Activated CD4-positive, alpha-beta T cell treated with anti-CD3 and anti-CD28 coated beads for 48 hours (primary cell): ENCODE measurements at regions not wholly inside any gene's neighbourhood (a gene's known extent, or its start where the extent isn't known, plus 50 kb on each side); places are given as distances from the start of the nearest gene placed in this dataset.
"Not testable (repeated sequence)": the region's sequence is repeated elsewhere in the genome, so short reads cannot be mapped to it uniquely, and the experiment has no call there.

Experiments used
- DNase-seq: peaks from one replicate; pipeline ENCODE4 v3.0.0-alpha.2; 2020

DNA sequence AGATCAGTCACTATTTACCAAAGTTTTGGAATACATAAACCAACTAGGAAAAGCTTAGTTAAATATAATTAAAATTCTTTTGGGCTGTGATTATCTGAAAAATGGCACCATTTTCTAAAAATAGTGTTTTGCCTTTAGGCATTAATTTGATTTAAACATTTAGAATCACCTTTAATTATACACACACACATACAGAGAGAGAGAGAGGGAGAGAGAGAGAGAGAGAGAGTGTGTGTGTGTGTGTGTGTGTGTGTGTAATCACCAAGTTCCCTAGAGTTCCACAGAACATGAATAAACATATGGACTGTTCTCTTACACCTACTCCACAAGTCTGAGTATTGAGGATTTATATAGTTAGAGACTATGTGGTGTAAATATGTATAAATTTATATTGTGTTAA, 141.2 kb upstream of the ATXN1 start:
- DNase-seq: no peak

- DNase-seq: no peak
These were observed 140.5 kb upstream of the ATXN1 start for GRCh38 chr6:16901782-16902181.

DNA sequence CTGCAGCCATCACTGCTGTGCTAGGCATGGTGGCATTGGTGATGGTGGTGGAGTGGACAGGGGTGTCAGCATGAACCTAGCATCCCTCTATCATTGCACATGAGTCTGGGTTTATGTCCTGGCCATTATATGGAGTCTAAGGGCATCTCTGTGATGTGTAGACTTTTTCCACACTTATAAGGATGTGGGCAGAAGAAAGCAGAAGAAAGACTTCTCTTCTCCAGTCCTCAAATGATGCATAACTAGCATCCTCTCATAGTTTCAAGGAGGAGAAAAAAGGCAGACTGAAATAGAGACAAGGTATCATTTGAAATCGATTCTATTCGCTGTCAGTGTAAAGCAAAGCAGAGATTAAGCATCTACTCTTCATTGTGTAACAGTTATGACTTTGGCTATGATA, 140.0 kb upstream of the ATXN1 start:
- no peak for DNase-seq

- no peak for DNase-seq
These were observed 137.6 kb upstream of the ATXN1 start for GRCh38 chr6:16898640-16899396.

DNA sequence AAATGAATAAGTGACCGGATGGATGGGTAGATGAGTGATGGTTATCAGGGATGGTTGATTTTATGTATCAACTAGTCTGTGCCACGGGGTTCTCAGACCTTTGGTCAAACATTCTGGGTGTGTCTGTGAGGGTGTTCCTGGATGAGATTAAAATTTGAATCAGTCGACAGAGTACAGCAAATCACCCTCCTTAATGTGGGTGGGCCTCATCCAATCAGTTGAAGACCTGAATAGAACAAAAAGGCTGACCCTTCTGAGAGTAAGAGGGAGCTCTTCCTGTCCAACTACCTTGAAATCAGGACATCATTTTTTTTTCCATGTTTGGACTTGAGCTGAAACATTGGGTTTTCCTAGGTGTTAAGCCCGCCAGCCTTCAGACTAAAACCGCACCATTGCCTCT, 136.4 kb upstream of the ATXN1 start:
- DNase-seq: no peak

- no peak for DNase-seq
These were observed 133.0 kb upstream of the ATXN1 start for GRCh38 chr6:16894301-16894700.

- not testable (repeated sequence) for DNase-seq
These were observed 129.8 kb upstream of the ATXN1 start for GRCh38 chr6:16891110-16891509.

DNA sequence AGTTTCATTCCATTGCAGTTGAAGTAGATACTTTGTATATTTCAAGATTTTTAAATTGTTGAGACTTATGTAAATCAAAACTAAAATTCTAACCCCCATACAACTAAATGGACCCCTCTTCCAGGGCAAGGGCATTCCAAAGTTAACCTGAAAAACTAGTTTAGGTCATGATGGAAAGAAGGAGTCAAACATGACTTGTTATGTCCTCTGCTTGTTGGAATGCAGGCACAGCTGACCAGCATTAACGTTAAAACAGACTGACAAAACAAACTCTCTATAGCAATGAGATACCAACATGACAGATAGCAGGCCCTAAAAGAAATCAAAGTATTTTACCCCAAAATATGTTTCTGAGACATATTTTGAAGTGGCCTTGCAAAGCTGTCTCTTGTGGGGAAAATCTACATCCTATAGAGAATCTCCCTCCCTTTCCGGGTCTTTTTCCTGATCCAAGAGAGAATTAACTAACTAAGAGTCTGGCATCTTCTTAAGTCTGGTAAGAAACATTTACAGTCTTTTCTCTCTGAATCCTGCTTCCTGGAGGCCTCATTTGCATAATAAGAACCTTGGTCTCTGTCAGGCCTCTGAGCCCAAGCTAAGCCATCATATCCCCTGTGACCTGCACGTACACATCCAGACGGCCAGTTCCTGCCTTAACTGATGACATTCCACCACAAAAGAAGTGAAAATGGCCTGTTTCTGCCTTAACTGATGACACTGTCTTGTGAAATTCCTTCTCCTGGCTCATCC, 124.3 kb upstream of the ATXN1 start:
- DNase-seq: no peak

- no peak for DNase-seq
These were observed 123.3 kb upstream of the ATXN1 start for GRCh38 chr6:16884526-16884925.

DNA sequence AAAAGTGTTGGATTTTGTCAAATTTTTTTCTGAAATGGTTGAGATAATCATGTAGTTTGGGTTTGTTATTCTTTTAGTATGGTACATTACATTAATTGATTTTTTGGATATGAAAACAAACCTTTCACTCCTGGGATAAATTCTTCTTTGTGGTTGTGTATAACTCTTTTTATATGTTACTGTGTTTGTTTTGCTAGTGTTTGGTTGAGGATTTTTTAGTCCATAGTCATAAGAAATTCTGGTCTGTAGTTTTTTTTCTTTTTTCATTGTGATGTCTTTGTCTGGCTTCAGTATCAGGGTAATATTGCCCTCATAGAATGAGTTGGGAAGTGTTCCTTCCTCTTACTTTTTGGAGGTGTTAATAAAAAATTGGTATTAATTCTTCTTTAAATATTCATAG, 122.2 kb upstream of the ATXN1 start:
- DNase-seq: no peak

GRCh38 chr6:16882230-16882629, 121.0 kb upstream of the ATXN1 start:
- DNase-seq: no peak

- not testable (repeated sequence) for DNase-seq
These were observed 115.6 kb upstream of the ATXN1 start for GRCh38 chr6:16876852-16877251.

GRCh38 chr6:16876201-16876600, 114.9 kb upstream of the ATXN1 start:
- no peak for DNase-seq

DNA sequence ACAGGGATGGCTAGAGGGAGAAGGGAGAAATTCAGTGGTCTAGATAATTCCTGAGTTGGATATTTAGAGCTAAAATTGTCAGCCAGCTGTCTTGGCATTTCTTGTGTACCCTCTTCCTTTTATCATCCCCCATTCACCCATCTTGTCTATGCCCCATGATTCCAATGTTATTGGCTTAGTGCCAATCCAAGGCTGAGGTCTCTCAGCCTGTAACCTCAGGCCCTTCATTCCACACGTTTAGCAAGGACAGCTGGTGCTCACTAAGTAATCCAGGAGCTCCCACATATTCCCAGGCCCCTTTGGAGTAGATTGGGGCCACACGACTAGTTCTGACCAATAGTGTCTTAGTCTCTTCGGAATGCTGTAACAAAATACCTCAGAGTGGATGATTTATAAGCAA, 112.4 kb upstream of the ATXN1 start:
- DNase-seq: no peak

- DNase-seq: no peak
These were observed 111.4 kb upstream of the ATXN1 start for GRCh38 chr6:16872543-16873235.

- no peak for DNase-seq
These were observed 109.8 kb upstream of the ATXN1 start for GRCh38 chr6:16871047-16871446.

- no peak for DNase-seq
These were observed 107.7 kb upstream of the ATXN1 start for GRCh38 chr6:16868968-16869367.

DNA sequence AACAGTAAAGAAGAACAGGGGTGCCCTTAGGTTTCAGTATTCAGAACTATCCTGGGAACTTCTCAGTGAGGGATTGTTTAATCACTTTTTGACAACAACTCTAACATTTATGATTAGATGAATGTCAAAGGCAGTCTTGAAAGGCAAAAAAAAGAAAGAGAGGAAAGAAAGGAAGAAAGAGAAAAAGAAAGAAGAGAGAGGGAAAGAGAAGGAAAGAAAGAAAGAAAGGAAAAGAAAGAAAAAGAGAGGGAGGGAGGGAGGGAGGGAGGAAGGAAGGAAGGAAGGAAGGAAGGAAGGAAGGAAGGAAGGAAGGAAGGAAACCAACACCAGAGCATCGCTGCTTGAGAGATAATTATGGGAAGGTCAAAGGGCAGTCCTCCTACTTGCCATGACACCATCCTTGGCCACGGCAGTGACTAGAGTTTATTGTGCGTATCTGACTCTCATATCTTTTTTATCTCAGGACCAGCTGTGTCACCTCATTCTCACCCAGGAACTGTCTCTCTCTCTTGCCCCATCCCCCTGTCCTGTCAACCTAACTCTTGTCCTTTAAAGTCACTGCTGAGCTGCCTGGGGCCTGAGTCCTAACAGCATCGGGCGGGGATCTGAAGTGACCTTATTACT, 96.8 kb upstream of the ATXN1 start:
- no peak for DNase-seq

DNA sequence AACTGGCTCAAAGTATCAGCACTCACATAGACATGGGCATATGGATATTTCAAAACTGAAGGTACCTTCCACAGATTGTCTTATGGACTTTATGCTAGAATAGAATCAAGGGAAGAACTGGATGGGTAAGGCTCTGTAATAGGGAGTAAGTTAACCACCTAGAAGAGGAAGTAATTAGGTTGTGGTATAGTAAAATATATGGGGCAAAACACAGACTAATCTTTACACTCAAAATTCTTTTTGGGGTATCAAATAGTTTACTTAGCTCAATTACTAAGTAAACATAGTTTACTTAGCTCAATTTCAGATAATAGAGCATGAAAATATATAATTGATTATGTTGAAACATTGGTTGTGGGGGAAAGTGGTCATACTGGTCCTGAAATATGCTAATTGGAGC, 94.2 kb upstream of the ATXN1 start:
- no peak for DNase-seq

DNA sequence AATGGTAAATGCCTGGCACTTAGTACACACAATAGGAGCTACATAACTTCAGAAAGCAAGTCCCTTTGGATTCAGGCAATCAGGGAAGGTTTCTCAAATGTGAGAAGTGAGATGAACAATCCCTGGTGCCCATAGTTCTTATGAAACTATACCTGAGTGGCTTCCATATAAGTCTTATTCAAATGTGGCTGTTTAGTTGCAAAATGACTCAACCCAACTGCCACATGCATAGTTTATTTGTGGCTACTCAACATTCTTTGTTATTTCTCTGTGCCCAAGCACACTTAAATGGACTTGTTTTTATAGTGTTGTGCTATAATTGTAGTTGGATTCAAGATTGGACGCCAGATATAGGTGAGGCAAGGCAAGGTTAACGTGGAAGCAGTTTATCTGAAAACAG, 93.7 kb upstream of the ATXN1 start:
- no peak for DNase-seq

DNA sequence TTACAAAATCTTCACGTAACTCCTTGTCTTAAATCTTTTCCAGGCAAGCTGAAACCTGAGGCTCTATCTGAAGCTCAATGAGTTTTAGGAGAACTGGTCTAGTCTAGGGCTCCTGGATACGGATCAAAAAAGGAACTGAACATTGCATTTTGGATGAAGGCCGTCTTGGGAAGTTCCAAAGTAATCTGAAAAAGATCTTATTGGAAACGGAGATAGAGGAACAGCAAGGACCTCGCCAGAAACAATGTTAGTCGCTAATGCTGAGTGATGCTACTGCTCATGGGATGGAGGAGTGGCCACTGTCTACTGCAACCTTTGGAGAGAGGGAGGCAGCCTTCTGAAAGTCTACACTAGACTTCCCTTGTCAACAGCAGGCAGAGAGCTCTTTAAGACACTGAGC, 91.4 kb upstream of the ATXN1 start:
- no peak for DNase-seq

GRCh38 chr6:16851758-16852157, 90.5 kb upstream of the ATXN1 start:
- DNase-seq: no peak

DNA sequence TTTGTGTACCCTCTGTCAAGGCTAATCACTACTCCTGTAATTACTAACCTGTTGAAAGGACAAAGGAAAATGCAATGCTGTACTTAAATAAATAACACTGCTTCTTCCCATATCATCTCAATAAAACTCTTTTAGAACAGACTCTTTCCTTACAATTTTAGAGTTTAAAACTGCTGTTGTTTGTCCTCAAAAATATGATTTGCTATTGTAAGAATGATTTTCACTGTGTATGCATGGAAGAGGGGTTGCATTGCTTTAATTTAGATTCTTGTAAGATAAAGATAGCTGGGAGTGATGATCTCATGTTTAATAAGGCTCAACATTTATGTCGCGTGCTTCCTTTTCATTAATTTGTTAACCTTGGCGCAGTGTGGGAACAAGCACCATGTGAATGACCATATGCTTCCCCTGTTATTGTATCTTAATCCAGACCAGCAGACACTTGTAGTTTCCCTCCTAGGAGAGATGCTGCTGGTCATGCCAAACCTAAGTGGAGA, 89.8 kb upstream of the ATXN1 start:
- DNase-seq: no peak

GRCh38 chr6:16850681-16851026, 89.4 kb upstream of the ATXN1 start:
- no peak for DNase-seq
